Memory B cell (primary cell): ENCODE measurements at regions not wholly inside any gene's neighbourhood (a gene's known extent, or its start where the extent isn't known, plus 50 kb on each side); places are given as distances from the start of the nearest gene placed in this dataset.

ENCODE experiments used
- ATAC-seq: fragments of 150-1000 bp; cut with Tn5 transposase; 2 replicates; pipeline ENCODE4 v1.10.0; 2021; ENCODE audit warnings: low read depth, mild to moderate bottlenecking, moderate library complexity
- DNase-seq, 2 donors: peaks; one replicate each; pipeline ENCODE4 v3.0.0; 2022; ENCODE audit warnings: low spot score in 2 of 2
- H3K27ac Mint-ChIP-seq: one replicate; pipeline ENCODE4 v1.8.0; 2022; ENCODE audit warnings: mild to moderate bottlenecking, moderate library complexity, mixed read lengths
- H3K27me3 Mint-ChIP-seq: one replicate; pipeline ENCODE4 v1.8.0; 2022; ENCODE audit warnings: mixed read lengths
- H3K36me3 Mint-ChIP-seq: one replicate; pipeline ENCODE4 v1.8.0; 2022; ENCODE audit warnings: mild to moderate bottlenecking, mixed read lengths
- H3K4me1 Mint-ChIP-seq: one replicate; pipeline ENCODE4 v1.8.0; 2022; ENCODE audit warnings: mixed read lengths
- H3K4me3 Mint-ChIP-seq: one replicate; pipeline ENCODE4 v1.8.0; 2022; ENCODE audit warnings: mild to moderate bottlenecking, moderate library complexity, mixed read lengths
- H3K9me3 Mint-ChIP-seq: one replicate; pipeline ENCODE4 v1.8.0; 2022; ENCODE audit warnings: mixed read lengths

- DNase-seq (no peak), ATAC-seq (no peak)
- no peaks in the 10 kb centered on the region for H3K4me1 Mint-ChIP-seq
- no peak overlapping the region for H3K27ac Mint-ChIP-seq
- H3K36me3 Mint-ChIP-seq: no peaks in the 10 kb centered on the region
- H3K9me3 Mint-ChIP-seq: peaks cover 4% of the 10 kb centered on the region
- H3K27me3 Mint-ChIP-seq: no peaks in the 10 kb centered on the region
- no peak overlapping the region for H3K4me3 Mint-ChIP-seq
These were observed 166.4 kb downstream of the C7orf25 start for GRCh38 chr7:42745357-42746059.

GRCh38 chr7:42744746-42745145, 167.1 kb downstream of the C7orf25 start:
- Mint-ChIP-seq H3K27ac (no peak overlapping the region), H3K9me3 (peaks cover 2% of the 10 kb centered on the region), H3K4me1 (no peaks in the 10 kb centered on the region), H3K36me3 (no peaks in the 10 kb centered on the region), H3K4me3 (no peak overlapping the region), H3K27me3 (no peaks in the 10 kb centered on the region)
- DNase-seq (no peak), ATAC-seq (no peak)

GRCh38 chr7:42743077-42743858, 168.6 kb downstream of the C7orf25 start:
- peaks cover 2% of the 10 kb centered on the region for H3K9me3 Mint-ChIP-seq
- ATAC-seq (no peak), DNase-seq (no peak)
- H3K4me1 Mint-ChIP-seq: no peaks in the 10 kb centered on the region
- H3K27me3 Mint-ChIP-seq: no peaks in the 10 kb centered on the region
- H3K27ac Mint-ChIP-seq: no peak overlapping the region
- H3K4me3 Mint-ChIP-seq: no peak overlapping the region
- H3K36me3 Mint-ChIP-seq: no peaks in the 10 kb centered on the region

GRCh38 chr7:42742318-42742717, 169.6 kb downstream of the C7orf25 start:
- ATAC-seq (no peak), DNase-seq (no peak)
- H3K4me1 Mint-ChIP-seq: no peaks in the 10 kb centered on the region
- peaks cover 2% of the 10 kb centered on the region for H3K9me3 Mint-ChIP-seq
- no peak overlapping the region for H3K27ac Mint-ChIP-seq
- H3K27me3 Mint-ChIP-seq: no peaks in the 10 kb centered on the region
- H3K4me3 Mint-ChIP-seq: no peak overlapping the region
- H3K36me3 Mint-ChIP-seq: no peaks in the 10 kb centered on the region

- no peaks in the 10 kb centered on the region for H3K4me1 Mint-ChIP-seq
- H3K36me3 Mint-ChIP-seq: no peaks in the 10 kb centered on the region
- no peak for ATAC-seq
- DNase-seq: no peak
- no peak overlapping the region for H3K27ac Mint-ChIP-seq
- H3K4me3 Mint-ChIP-seq: no peak overlapping the region
- no peaks in the 10 kb centered on the region for H3K27me3 Mint-ChIP-seq
- H3K9me3 Mint-ChIP-seq: peaks cover 4% of the 10 kb centered on the region
These were observed 171.5 kb downstream of the C7orf25 start for GRCh38 chr7:42740408-42740807.

DNA sequence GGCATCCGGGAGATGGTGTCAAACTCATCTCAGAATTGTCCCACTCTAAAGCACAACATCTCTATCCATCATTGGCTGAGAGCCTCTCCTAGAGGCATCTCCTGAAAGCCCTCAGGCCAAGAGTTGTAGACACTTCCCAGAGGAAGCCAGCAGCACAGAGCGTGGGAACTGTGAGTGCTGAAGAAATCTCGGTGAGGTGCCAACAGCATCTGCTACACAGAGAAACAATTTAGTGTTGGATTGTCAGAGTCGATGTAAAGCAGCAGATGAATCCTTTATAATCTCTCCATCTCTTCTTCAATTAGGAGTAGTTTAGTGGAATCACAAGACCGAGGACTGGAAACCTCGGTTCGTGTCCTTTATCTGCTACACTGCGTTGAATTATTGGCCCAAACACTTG, 172.2 kb downstream of the C7orf25 start:
- ATAC-seq (no peak), DNase-seq (no peak)
- peaks cover 4% of the 10 kb centered on the region for H3K9me3 Mint-ChIP-seq
- H3K27me3 Mint-ChIP-seq: no peaks in the 10 kb centered on the region
- H3K4me3 Mint-ChIP-seq: no peak overlapping the region
- no peaks in the 10 kb centered on the region for H3K4me1 Mint-ChIP-seq
- H3K27ac Mint-ChIP-seq: no peak overlapping the region
- no peaks in the 10 kb centered on the region for H3K36me3 Mint-ChIP-seq

DNA sequence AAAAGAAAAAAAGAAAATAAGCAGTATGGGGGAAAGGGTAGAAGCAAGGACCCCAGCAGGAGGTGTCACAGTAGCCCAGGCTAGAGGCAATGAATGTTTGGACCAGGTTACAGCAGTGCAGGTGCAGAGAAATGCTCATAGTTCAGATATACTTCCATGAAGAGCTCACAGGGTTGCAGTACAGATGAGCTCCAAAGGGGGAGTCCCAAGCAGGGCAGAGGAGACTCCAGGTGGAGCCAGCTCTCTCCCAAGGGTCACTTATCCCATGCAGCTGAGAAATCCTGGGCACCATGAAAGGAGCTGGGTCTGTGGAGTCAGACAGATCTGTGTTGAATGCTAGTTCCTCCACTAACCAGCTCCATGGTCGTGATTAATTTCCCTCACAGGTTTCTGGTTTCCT, 174.9 kb downstream of the C7orf25 start:
- DNase-seq (no peak), ATAC-seq (no peak)
- no peaks in the 10 kb centered on the region for H3K4me1 Mint-ChIP-seq
- no peak overlapping the region for H3K4me3 Mint-ChIP-seq
- H3K27ac Mint-ChIP-seq: no peak overlapping the region
- H3K36me3 Mint-ChIP-seq: no peaks in the 10 kb centered on the region
- H3K9me3 Mint-ChIP-seq: peaks cover 4% of the 10 kb centered on the region
- no peaks in the 10 kb centered on the region for H3K27me3 Mint-ChIP-seq

DNA sequence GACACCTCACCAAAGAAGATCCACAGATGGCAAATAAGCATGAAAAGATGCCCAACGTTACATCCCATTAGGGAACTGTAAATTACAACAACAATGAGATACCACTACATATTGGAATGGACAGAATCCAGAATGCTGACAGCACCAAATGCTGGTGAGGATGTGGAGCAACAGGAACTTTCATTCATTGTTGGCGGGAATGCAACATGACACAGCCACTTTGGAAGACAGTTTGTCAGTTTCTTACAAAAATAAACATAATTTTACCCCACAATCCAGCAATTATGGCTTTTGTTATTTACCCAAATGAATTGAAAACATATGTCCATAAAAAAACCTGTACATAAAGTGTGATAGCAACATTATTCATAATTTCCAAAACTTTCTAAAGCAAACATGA, 176.8 kb downstream of the C7orf25 start:
- peaks cover 4% of the 10 kb centered on the region for H3K9me3 Mint-ChIP-seq
- no peak overlapping the region for H3K27ac Mint-ChIP-seq
- ATAC-seq: no peak
- H3K27me3 Mint-ChIP-seq: no peaks in the 10 kb centered on the region
- H3K36me3 Mint-ChIP-seq: no peaks in the 10 kb centered on the region
- no peak overlapping the region for H3K4me3 Mint-ChIP-seq
- H3K4me1 Mint-ChIP-seq: no peaks in the 10 kb centered on the region
- no peak for DNase-seq

DNA sequence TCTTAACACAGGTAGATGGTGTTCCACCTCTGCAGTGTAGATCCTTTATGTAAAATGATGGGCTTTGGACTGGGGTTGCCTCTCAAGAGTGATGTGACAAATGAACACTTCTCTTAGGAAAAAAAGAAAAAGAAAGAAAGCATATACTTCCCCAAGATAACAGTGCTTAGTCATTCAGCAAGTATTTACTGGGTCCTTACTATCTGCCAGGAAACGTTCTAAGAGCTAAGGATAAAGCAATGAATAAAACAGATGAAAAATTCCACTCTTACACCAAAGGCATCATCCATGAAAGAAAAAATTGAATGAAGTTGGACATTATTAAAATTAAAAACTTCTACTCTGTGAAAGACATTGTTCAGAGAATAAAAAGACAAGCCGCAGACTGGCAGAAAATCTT, 177.3 kb downstream of the C7orf25 start:
- no peak overlapping the region for H3K27ac Mint-ChIP-seq
- ATAC-seq (no peak), DNase-seq (no peak)

GRCh38 chr7:42733040-42733439, 178.8 kb downstream of the C7orf25 start:
- no peak overlapping the region for H3K4me3 Mint-ChIP-seq
- no peaks in the 10 kb centered on the region for H3K4me1 Mint-ChIP-seq
- ATAC-seq (no peak), DNase-seq (no peak)
- no peaks in the 10 kb centered on the region for H3K36me3 Mint-ChIP-seq
- H3K27me3 Mint-ChIP-seq: no peaks in the 10 kb centered on the region
- peaks cover 2% of the 10 kb centered on the region for H3K9me3 Mint-ChIP-seq
- H3K27ac Mint-ChIP-seq: no peak overlapping the region

More for the DNA sequence above, 177.3 kb downstream of the C7orf25 start:
- Mint-ChIP-seq H3K9me3 (peaks cover 4% of the 10 kb centered on the region), H3K27me3 (no peaks in the 10 kb centered on the region), H3K4me3 (no peak overlapping the region), H3K36me3 (no peaks in the 10 kb centered on the region), H3K4me1 (no peaks in the 10 kb centered on the region)

DNA sequence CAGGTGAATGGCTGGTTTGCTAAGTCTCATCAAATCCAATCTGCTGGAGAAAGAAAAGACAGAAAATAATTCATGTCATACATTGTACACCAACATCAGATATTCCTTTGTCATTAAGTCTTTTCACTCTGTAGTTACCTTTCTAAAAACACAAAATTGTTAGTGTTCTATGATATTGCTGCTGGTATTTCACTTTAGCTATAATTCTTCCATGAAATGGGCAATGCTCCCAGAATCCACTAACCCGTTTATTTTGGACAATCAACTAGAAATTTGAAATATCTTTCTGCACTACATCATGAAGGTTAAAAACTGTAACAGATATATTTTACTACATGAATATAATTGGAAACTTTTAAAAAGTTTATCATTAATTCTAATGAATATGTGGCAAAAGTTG, 181.3 kb downstream of the C7orf25 start:
- no peak for DNase-seq
- Mint-ChIP-seq H3K27me3 (no peaks in the 10 kb centered on the region), H3K36me3 (no peaks in the 10 kb centered on the region)

DNA sequence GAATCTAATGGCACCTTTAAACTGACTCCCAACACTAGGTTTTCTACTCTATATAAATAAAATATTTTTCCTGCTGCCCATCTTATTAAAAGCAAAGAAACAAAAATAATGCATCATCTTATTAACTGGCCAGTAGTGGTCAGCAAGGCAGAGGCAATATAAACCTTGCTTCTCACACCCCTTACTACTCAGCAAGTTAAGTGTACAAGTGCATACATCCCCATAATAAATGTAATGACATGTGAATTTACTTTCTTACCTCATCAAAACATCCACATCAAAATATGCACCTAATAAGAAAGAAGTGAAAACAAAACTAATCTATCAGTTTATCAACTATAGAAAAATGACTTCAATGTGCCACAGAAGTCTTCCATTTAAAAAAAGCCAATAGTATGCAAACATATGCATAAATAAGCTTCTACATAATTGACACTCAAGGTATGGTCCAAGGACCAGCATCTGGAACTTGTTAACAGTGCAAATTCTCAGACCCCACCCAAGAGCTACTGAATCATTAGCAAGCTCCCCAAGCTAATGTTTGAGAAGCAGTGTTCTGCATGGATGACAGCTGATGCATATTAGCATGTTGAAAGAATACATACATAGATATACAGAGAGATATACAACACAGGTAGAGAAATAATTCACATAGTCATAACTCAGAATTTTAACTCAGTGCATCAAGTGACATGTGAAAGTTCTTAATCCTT, 182.7 kb downstream of the C7orf25 start:
- H3K9me3 Mint-ChIP-seq: no peaks in the 10 kb centered on the region
- no peaks in the 10 kb centered on the region for H3K4me1 Mint-ChIP-seq
- no peak overlapping the region for H3K27ac Mint-ChIP-seq
- no peaks in the 10 kb centered on the region for H3K36me3 Mint-ChIP-seq
- no peaks in the 10 kb centered on the region for H3K27me3 Mint-ChIP-seq
- DNase-seq: no peak
- H3K4me3 Mint-ChIP-seq: no peak overlapping the region
- ATAC-seq: no peak

More for the DNA sequence above, 181.3 kb downstream of the C7orf25 start:
- ATAC-seq: no peak
- H3K4me1 Mint-ChIP-seq: no peaks in the 10 kb centered on the region
- H3K4me3 Mint-ChIP-seq: no peak overlapping the region
- no peaks in the 10 kb centered on the region for H3K9me3 Mint-ChIP-seq
- no peak overlapping the region for H3K27ac Mint-ChIP-seq

- Mint-ChIP-seq H3K27me3 (no peaks in the 10 kb centered on the region), H3K4me1 (no peaks in the 10 kb centered on the region), H3K9me3 (no peaks in the 10 kb centered on the region), H3K27ac (no peak overlapping the region), H3K36me3 (no peaks in the 10 kb centered on the region), H3K4me3 (no peak overlapping the region)
- DNase-seq: no peak
- ATAC-seq: no peak
These were observed 184.4 kb downstream of the C7orf25 start for GRCh38 chr7:42727451-42727850.

GRCh38 chr7:42726066-42726785, 185.6 kb downstream of the C7orf25 start:
- H3K4me3 Mint-ChIP-seq: no peak overlapping the region
- no peaks in the 10 kb centered on the region for H3K27me3 Mint-ChIP-seq
- H3K4me1 Mint-ChIP-seq: no peaks in the 10 kb centered on the region
- H3K36me3 Mint-ChIP-seq: no peaks in the 10 kb centered on the region
- H3K9me3 Mint-ChIP-seq: no peaks in the 10 kb centered on the region
- ATAC-seq (no peak), DNase-seq (no peak)
- H3K27ac Mint-ChIP-seq: no peak overlapping the region
